ENCODE measurements at regions not wholly inside any gene's neighbourhood (a gene's known extent, or its start where the extent isn't known, plus 50 kb on each side); places are given as distances from the start of the nearest gene placed in this dataset.

- in situ Hi-C loops (cut with HindIII; ENCODE audit: low sequenced_read_pairs): no loop called here
- DNase-seq (ENCODE audit: low spot score): no peak
Observed at GRCh38 chr21:35416866-35417489, 367.9 kb upstream of the RUNX1 start.

DNA sequence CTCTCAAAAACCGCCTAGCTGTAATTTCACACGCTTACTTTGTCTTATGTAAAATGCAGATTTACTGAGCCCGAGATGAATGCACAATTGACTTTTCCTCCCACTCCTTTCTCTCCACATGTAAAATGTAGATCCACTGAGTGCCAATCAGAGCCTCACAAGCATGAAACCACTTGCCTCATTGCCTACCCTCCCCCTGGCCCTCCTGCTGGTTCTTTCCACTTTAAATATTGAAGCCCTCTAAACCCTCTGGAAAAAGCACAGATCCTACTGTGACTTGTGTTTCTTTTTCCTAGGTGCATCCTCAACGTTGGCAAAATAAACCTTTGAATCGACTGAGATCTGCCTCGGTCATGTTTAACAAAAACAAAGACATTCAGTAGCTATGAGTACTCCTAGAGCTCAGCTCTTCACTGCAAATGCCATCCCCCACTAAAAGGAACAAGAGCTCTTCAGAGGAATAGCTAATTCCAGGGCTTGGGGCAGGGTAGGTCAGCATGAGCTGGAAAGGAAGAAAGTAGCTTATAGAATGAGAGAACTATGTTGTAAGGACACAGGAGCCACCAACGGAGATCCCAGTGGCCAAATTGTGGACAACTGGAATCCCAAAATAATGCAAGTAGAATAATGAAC, 365.5 kb upstream of the RUNX1 start:
- in situ Hi-C loops (cut with HindIII; ENCODE audit: low sequenced_read_pairs): no loop called here
- DNase-seq (ENCODE audit: low spot score): no peak

GRCh38 chr21:35414056-35414455, 365.0 kb upstream of the RUNX1 start:
- DNase-seq (ENCODE audit: low spot score): no peak
- in situ Hi-C loops (cut with HindIII; ENCODE audit: low sequenced_read_pairs): no loop called here

- in situ Hi-C loops (cut with HindIII; ENCODE audit: low sequenced_read_pairs): no loop called here
- no peak for DNase-seq (ENCODE audit: low spot score)
Observed at GRCh38 chr21:35412231-35412630, 363.1 kb upstream of the RUNX1 start.

- DNase-seq (ENCODE audit: low spot score): no peak
- in situ Hi-C loops (cut with HindIII; ENCODE audit: low sequenced_read_pairs): no loop called here
Observed at GRCh38 chr21:35411434-35411833, 362.3 kb upstream of the RUNX1 start.

DNA sequence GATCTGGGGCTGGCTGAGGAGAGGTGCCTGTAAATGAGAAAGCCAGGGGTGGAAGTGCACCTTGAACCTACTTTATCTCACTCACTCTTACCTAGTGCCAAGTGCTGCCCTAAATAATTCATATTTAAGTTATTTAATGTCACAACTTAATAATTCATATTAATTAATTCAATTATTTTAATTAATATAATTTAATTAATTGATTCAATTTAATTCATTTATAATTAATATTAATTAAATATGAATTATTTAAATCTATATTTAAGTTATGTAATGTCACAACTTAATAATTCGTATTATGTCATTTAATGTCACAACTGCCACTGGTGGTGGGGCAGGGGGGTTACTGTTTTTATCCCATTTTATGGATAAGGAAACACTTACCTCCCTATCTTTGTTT, 361.6 kb upstream of the RUNX1 start:
- no peak for DNase-seq (ENCODE audit: low spot score)
- in situ Hi-C loops (cut with HindIII; ENCODE audit: low sequenced_read_pairs): no loop called here

DNA sequence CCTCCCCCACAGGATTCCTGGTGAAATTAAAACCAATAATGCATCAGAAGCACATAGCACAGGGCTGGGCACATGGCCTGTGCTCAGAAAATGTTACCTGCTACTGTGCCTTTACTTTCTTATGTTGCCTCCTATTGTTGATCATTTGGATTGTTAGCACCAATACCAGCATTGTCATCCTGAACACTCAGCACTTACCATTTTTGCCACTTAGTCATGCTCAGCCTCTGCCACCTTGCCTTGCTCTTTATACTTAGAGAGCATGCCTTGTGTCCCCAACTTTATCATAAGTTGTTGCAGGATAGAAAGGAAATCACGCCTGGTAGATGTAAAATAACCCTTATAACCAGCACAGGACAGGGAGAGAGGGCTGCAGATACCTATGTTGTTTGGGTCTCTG, 361.0 kb upstream of the RUNX1 start:
- in situ Hi-C loops (cut with HindIII; ENCODE audit: low sequenced_read_pairs): no loop called here
- no peak for DNase-seq (ENCODE audit: low spot score)

GRCh38 chr21:35408401-35408800, 359.3 kb upstream of the RUNX1 start:
- in situ Hi-C loops (cut with HindIII; ENCODE audit: low sequenced_read_pairs): no loop called here
- no peak for DNase-seq (ENCODE audit: low spot score)

DNA sequence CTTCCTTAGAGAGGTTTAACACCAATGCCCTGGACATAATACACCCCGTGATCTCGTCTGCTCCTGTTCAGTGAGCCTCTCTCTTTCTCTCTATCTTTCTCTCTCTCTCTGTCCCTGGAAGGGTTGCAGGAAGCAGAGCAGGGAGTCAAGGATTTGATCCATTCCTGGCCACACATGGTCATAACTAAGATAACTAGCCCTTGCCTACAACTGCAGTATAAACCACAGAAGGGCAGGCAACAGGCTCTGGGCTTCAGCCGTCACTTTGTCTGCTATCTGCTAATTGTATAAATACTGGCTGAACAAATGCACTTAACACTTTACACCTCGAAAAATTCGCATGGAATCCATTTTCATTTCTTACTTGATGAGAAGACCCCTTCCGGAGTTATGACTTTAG, 357.5 kb upstream of the RUNX1 start:
- in situ Hi-C loops (cut with HindIII; ENCODE audit: low sequenced_read_pairs): no loop called here
- DNase-seq (ENCODE audit: low spot score): no peak

DNA sequence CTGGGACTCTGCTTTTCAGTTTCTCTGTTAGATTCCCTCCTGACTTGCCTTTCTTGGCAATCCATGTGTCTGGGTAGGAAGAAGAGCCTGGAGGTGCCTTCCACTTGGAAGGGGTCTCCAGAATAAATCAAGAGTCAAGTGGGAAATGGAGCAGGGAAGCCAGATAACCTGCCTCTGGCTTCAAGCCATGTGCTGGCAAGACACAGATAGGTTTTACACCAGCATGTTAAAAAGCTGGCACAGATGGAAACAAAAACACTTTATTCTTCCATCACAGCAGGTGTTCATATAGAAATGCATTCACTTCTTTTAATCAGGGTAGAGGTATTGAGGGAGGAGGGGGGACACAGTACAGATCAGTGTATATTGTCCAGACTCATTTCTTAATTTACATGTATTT, 356.9 kb upstream of the RUNX1 start:
- in situ Hi-C loops (cut with HindIII; ENCODE audit: low sequenced_read_pairs): no loop called here
- DNase-seq (ENCODE audit: low spot score): no peak

DNA sequence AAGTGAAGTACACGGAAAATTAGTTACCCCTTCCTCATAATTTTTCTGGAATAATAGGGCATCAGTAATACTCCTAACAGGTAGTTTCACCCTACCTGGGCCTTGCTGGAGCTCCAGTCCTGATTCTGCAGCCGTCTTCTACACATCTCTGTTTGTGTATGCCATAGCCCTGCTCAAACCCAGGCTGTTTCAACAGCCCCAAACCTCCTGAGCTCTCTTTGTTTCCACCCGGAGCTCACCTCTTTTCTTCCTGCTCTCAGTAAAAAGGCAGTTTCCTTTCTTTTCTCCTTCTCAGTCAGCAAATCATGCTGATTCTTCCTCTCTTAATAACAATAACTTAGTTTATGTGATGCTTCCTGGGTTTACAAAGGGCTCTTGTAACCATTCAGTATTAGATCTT, 355.1 kb upstream of the RUNX1 start:
- in situ Hi-C loops (cut with HindIII; ENCODE audit: low sequenced_read_pairs): no loop called here
- no peak for DNase-seq (ENCODE audit: low spot score)

- in situ Hi-C loops (cut with HindIII; ENCODE audit: low sequenced_read_pairs): no loop called here
- DNase-seq (ENCODE audit: low spot score): no peak
Observed at GRCh38 chr21:35402061-35402460, 353.0 kb upstream of the RUNX1 start.

- in situ Hi-C loops (cut with HindIII; ENCODE audit: low sequenced_read_pairs): no loop called here
- no peak for DNase-seq (ENCODE audit: low spot score)
Observed at GRCh38 chr21:35401476-35401875, 352.4 kb upstream of the RUNX1 start.

- in situ Hi-C loops (cut with HindIII; ENCODE audit: low sequenced_read_pairs): no loop called here
- DNase-seq (ENCODE audit: low spot score): peak; percentile 55
Observed at GRCh38 chr21:35400233-35400939, 351.3 kb upstream of the RUNX1 start.

DNA sequence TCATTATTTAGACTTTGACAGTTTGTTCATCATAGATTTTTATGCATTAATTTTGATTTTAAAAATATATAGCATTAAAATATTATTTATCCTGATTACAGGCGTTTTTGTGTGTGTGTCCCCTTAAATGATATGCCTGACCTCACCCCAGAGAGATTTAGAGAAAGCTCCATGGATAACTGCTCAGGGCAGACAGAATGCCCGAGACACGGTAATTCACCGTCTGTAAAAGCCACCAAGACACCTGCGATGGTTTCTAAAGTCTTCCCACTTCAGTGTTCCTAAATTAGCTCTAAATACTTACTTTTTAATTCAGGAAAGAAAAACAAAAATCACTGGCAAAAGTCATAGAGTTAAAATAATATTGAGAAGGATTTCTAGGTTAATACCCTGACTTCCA, 350.6 kb upstream of the RUNX1 start:
- DNase-seq (ENCODE audit: low spot score): no peak
- in situ Hi-C loops (cut with HindIII; ENCODE audit: low sequenced_read_pairs): no loop called here

DNA sequence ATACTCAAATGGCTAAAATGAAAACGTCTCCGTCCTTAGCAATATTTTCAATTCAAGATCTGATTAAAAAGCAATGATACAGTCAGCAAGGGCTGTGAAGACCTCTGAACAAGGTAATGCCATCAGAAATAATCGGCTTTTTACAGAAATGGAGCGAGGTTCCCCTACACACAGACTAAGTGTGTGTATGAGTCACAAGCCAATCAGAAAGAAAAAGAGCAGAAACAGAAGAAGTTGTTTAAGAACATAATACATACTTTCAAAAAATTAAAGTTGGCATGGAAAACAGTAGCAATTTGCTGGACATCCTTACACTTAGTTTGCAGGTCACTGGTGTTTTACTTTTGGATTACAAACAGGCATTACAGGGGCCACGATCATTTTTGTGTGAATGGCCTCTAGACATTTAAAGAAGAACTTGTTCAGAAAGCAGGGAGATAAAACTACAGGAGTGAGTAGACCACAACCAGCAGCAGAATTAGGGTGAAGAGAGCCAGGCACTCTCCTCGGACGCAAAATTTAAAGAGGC, 350.0 kb upstream of the RUNX1 start:
- DNase-seq (ENCODE audit: low spot score): no peak
- in situ Hi-C loops (cut with HindIII; ENCODE audit: low sequenced_read_pairs): no loop called here

- in situ Hi-C loops (cut with HindIII; ENCODE audit: low sequenced_read_pairs): no loop called here
- DNase-seq (ENCODE audit: low spot score): no peak
Observed at GRCh38 chr21:35398346-35398982, 349.4 kb upstream of the RUNX1 start.

DNA sequence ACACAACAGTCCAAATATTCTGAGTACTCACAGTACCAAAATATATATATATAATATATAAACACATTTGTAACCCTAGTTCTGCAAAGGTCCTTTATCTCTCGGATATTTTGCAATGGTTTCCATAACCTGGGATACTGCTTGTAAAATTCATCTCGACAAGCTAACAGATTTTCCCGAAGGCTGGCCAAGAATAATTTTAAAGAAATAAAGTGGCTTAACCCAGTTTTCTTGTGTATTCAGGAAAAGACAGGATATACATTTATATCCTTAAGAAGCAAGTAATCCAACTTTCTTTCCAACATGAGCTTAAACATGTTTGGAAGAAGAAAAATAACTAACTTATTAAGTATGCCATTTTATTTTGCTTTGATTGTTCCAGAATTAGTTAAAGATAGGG, 348.7 kb upstream of the RUNX1 start:
- in situ Hi-C loops (cut with HindIII; ENCODE audit: low sequenced_read_pairs): no loop called here
- no peak for DNase-seq (ENCODE audit: low spot score)

GRCh38 chr21:35396655-35397054, 347.6 kb upstream of the RUNX1 start:
- in situ Hi-C loops (cut with HindIII; ENCODE audit: low sequenced_read_pairs): no loop called here
- no peak for DNase-seq (ENCODE audit: low spot score)

DNA sequence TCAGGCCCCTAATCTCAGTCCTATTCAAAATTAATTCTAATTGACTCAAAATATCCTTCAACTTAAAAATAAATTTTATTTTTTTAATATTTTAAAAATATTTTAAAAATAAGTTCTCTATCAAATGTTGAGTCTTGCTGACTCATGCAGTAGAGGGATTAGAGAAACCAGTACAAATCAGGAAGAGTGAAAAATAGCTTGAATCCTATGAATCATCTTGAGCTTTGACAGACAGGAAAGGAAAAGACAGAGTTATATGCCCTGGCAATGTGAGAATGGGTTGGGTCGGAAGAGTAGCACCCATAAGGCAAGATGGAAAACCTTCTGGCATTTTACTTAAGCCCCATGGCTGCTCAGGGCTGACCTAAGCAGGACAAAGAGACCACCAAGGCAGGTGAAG, 346.6 kb upstream of the RUNX1 start:
- DNase-seq (ENCODE audit: low spot score): no peak
- in situ Hi-C loops (cut with HindIII; ENCODE audit: low sequenced_read_pairs): no loop called here

Data from G401 (cell line).